Epidermal melanocyte (primary cell): ENCODE measurements at regions not wholly inside any gene's neighbourhood (a gene's known extent, or its start where the extent isn't known, plus 50 kb on each side); places are given as distances from the start of the nearest gene placed in this dataset.

Source experiments
- DNase-seq: peaks from one replicate; pipeline ENCODE4 v3.0.0; 2011; ENCODE audit warnings: low spot score; ENCODE audit not compliant: insufficient read length

DNA sequence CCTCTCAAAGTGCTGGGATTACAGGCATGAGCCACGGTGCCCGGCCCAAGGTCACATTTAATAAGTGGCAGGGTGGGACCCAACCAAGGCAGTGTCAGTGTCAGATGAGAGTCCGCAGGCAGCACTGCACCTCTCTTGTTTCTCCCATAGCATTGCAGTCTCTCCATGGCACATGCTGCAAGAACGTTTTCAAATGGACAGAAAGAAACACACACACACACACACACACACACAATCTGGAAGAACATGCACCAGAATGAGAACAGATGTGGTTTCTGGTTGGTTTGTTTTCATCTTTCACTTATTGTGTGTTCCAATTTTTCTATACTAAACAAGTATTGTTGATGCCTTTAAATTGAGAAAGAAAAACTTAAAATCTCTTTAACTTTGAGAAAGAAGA, 126.5 kb downstream of the SYF2 start:
- DNase-seq, result no peak

DNA sequence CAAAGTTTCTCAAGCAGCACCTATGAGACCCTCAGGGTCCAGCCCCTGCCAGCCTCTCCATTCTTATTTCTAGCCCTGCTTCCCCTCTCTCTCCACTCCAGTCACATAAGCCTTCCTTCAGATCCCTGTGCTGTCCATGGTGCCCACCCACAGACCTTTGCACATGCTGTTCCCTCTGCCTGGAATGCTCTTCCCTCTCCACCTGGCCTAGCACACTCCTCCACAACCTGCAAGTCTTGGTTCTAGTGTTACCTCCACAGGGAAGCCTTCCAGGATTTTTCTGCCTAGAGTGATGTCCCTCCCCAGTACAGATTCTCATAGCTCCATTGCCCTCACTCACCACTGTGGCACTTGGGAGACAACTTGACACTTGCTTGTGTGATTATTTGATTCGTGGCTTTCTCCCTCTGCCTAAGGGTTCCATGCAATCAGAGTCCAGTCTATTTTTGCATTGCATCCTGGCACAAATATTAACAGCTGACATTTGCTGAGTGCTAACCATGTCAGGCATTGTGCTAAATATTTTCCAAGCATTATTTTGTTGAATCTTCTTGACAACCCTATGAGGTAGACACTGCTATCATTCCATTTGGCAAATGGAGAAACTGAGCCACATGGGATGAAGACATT, 127.3 kb downstream of the SYF2 start:
- DNase-seq, result no peak

- peak; percentile 41 for DNase-seq
Observed at GRCh38 chr1:25103164-25103795, 129.0 kb downstream of the SYF2 start.

- no peak for DNase-seq
Observed at GRCh38 chr1:25100151-25100833, 132.0 kb downstream of the SYF2 start.

GRCh38 chr1:25099343-25099951, 132.9 kb downstream of the SYF2 start:
- no peak for DNase-seq

- no peak for DNase-seq
Observed at GRCh38 chr1:25098717-25099116, 133.6 kb downstream of the SYF2 start.

- no peak for DNase-seq
Observed at GRCh38 chr1:25096307-25097150, 135.8 kb downstream of the SYF2 start.

- DNase-seq, result no peak
Observed at GRCh38 chr1:25095635-25096200, 136.6 kb downstream of the SYF2 start.

DNA sequence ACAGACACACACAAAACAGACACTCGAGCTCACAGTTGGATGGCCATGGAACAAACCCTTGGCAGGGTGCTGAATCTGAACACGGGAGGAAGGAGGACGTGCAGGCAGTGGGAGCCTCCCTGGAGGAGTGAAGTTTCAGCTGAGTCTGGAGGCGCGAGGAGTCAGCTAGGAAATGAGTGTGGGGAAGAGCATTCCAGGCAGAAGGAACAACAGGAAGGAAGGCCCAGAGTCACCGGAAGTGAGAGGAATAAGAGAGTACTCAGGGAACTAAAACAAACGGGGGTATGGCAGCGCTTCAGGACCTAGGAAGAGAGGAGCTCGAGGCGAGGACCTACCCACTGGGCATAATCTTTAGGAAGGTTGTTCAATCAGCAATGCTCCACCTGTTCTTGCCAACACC, 137.3 kb downstream of the SYF2 start:
- DNase-seq, result no peak

DNA sequence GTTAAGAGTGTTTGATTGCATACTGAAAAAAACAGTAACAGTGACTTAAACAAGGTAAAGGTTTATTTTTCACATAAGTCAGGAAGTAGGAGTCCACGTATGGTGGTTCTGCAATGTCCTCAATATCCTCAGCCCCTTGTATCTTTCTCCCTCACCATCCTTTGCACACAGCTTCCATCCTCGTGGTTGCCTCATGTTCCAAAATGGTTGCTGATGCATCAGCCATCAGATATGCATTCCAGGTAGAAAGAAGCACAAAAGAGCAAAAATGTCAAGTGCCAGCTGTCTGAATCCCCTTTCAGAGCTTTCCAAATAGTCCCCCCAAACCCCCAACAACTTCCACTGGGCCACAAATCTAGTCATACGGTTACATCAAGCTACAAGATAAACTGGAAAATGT, 138.1 kb downstream of the SYF2 start:
- no peak for DNase-seq

GRCh38 chr1:25091658-25092057, 140.6 kb downstream of the SYF2 start:
- no peak for DNase-seq

DNA sequence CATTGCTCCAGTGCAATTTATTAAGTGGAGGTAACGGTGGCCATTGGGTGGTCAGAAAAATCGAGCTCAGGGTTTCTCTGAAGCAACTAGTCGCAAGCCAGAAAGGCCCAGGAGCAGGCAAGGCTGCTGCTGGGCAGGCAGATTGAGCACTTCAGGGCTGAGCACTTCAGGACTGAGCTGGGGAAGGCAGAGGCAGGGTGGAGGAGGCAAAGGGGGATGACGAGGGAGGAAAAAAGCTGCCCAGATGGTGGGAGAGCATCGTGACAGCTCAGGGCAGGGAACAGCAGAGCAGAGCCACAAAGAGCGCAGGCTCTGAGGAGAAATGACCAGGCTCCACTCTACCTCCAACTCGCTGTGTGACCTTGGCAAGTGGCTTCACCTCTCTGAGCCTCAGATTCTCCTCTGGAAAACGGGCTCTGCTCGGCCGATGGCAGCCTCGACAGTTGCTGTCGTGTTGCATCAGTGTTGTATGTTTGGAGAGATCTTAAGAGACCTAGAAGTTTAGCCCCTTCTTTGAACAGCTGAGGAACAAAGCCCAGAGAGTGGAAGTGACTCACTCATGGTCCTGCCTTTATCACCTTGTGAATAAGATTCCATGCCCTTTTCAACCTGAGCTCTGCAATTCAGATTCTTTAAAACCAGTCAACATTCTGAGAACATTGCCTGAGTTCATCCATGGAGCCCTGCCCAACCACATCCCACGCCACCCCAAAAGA, 141.4 kb downstream of the SYF2 start:
- no peak for DNase-seq

DNA sequence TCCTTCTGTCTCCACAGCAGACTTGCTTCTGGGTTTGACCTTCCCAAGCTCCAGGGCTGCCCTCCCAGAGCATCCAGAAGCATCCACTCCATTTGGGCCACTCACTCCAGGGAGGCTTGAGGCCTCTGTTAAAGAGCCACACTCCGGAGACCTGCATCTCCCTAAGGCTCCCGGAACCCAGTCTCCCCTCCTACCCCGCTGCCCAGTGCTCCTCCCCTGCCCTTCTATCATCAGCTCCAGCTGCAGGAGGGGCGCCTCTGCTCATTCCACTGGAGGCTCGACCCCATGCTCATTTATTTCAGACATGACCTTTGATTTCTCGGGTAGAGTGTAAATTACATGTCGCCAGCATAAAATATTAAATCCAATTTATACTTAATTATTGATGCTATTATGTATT, 142.5 kb downstream of the SYF2 start:
- DNase-seq, result no peak

GRCh38 chr1:25088946-25089345, 143.4 kb downstream of the SYF2 start:
- DNase-seq, result no peak

DNA sequence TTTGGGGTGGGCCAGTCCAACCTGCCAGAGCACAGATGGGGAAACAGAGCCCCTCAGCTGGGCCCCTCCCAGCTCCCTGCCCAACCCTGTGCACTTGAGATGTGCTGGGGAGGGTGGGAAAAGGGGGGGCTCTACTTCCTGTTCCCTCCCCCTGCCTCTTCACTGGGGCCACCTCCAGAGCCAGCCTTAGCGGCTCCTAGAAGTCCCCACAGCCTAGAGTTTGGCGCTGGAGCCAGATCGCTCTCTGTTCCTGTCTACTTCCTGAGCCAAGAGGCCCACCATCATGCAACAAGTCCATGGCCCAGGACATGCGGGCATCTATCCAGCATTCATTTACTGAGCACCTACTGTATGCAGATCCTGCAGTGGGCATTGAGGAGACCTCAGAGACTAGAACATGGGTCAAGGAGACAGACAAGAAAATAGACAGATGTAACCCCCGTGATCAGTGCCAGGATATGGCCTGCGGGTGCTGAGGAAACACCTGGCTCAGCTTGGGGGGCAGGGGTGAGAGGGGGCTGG, 144.1 kb downstream of the SYF2 start:
- DNase-seq, result no peak

- DNase-seq, result no peak
Observed at GRCh38 chr1:25086518-25087079, 145.7 kb downstream of the SYF2 start.

- DNase-seq, result no peak
Observed at GRCh38 chr1:25084407-25084806, 147.9 kb downstream of the SYF2 start.

GRCh38 chr1:25083481-25084345, 148.6 kb downstream of the SYF2 start:
- no peak for DNase-seq

DNA sequence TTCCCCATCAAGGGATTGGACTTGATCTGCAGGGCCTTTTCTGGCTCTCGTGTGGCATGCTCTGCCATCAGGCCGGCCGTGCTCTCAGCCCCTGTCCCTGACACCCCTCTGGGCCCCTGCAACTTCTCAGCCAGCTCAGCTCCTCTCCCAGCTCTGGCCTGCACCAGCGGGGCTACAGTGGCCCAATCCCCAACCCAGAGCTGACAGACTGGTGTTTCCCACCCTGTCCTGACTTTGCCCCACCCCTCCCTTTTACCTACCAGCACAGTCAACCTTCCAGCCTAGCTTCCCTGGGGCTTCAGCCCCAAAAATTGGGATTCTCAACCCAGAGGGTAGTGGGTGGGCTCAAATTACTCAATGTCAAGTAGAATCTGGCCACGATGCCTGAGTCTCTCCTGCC, 149.3 kb downstream of the SYF2 start:
- no peak for DNase-seq
